ENCODE measurements at regions not wholly inside any gene's neighbourhood (a gene's known extent, or its start where the extent isn't known, plus 50 kb on each side); places are given as distances from the start of the nearest gene placed in this dataset.
"Not testable (repeated sequence)": the region's sequence is repeated elsewhere in the genome, so short reads cannot be mapped to it uniquely, and the experiment has no call there.

DNA sequence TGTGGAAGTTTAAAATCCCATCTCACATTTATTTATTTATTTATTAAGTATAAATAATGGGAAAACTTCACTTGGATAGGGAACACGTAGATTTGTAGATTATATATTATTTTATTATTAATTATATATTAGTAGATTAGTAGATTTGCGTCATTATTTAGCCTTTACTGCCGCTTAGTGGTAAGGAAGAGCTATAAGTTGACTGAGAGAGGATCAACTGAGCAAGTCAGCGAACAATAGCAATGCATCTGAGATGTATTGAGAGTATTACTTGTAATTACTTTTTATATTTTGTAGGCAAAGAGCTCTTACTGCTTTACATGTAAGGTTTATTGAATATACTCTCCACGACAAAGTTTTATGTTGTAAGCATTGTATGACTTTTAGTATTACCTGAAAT, 244.5 kb upstream of the ANKRD30A start:
- intact Hi-C loops (cut with micrococcal nuclease), result loop anchor here (1.0 kb wide), 1 partner anchor 1246 kb away; no protein-coding TSS in a partner anchor

DNA sequence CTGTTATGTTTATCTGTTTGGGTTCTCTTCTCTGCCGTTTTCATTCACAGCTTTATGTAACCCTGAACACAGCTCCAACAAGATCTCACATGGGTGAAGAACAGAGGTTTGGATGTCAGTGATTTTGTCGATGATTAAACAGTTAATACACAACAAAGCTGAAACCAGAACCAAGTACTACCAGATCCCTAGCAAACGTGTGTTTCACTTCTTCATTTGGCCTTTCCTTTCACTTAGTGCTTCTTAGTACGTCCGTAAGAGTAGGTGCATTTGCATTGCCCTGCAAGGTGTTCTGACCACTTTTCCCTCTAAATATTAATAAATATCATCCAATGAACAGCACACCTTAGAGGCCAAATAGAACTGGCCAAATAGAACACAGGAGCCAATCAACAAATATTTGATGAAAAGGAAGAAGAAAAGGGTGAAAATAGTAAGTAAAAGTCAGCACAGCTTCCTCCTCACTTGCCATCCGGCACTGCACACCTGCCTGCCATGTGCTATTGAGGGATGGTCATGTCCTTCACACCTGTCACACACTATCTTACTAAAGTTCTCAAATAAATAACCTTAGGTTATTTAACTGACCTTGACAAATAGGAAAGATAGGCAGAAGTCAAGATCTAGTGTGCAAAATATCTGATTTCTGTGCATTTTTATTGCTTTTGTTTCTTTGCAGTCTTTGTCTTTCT, 252.6 kb upstream of the ANKRD30A start:
- intact Hi-C loops (cut with micrococcal nuclease), result no loop called here

DNA sequence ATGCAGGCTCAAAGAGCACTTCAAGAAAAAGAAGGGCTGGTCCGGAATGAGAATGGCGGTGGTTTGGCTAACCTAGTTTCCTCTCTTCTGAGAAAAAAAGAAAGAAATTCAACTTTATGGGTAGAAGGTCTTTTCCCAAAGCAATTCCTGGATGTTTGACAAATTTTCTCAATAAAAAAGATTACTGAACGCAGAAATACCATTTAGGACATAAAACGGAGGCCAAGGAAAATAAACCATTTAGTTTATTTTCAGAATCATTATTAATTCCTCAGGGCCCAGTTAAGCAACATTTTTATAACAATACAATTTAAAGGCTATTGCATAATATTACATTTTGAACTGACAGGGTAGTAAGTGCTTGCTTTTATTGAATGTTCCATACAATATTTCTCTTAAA, 284.6 kb upstream of the ANKRD30A start:
- intact Hi-C loops (cut with micrococcal nuclease), result no loop called here

DNA sequence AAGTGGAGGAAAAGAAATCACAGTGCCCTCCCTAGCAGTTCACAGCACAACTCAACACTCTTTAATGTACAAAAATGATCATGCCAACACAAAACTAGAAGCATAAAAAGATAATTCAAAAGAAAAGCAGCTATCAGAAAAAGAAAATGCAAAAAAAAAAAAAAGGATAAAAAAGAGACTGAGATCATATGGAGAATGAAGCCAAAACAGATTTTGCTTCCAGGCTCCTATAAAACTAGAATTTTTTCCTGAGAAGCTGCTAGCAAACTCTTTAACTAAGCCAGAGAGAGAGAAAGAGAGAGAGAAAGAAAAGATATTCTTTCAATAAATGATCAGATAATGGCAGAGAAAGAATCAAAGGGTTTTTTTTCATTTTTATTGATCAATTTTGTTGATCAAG, 288.0 kb upstream of the ANKRD30A start:
- intact Hi-C loops (cut with micrococcal nuclease), result no loop called here

DNA sequence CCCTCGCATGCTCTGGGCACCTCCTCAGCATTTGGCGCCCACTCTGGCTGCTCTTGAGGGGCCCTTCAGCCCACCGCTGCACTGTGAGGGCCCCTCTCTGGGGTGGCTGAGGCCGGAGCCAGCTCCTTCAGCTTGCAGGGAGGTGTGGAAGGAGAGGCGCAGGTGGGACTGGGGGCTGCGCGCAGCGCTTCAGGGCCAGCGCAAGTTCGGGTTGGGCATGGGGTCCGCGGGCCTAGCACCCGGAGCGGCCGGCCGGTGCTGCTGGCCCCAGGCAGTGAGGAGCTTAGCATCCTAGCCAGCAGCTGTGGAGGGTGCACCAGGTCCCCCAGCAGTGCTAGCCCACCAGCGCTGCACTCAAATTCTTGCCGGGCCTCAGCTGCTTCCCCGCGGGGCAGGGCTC, 305.6 kb upstream of the ANKRD30A start:
- intact Hi-C loops (cut with micrococcal nuclease), result no loop called here

DNA sequence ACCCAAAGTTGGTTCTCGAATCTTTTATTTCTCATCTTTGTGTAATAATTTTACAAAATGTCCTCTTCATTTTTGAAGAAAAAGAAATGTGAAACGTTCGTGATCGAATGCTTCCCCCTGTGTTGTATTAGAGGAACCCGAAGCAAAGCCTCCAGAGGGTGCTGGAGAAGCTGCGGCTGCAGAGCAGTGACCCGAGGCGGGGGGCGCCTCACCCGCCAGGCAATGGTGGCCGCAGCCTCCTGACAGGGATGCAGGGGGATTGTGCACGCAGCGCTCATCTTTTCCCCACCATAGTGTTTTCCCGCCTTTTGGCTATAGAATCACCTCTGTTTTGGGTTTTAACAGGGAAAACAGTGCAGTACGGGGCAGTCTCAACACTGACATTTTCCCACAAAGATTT, 307.5 kb upstream of the ANKRD30A start:
- intact Hi-C loops (cut with micrococcal nuclease), result no loop called here

DNA sequence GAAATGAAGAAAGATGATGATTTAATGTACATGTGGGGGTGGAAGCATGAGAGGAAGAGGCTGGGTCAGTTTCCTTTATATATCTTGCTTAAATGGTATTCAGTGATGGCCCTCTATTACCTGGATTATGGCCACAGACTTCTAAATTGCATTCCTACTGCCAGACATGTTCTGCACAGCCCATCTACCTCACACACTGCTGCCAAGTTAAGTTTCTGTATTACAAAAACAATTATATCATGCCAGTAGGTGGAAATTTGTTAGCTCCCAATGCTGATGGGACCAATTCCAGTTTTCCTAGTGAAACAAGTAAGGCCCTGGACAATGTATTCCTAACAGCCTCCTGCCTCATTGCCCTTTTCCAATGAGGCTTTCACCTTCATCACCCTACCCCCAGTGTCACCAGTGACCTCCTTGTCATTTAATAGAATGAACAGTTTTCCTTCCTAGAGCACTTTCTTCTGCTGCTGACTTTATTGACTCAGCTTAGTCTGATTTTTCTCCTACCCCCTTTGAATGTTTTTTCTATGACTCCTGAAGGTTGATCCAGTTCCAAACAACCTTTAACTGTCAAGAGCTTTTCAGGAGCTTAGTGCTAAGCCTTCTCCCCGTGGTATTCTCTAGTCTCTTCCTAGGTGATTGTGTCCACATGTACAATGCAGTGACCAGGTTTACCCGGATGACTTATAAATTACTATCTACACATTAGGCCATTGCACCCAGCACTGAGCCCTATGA, 316.6 kb upstream of the ANKRD30A start:
- intact Hi-C loops (cut with micrococcal nuclease), result no loop called here

DNA sequence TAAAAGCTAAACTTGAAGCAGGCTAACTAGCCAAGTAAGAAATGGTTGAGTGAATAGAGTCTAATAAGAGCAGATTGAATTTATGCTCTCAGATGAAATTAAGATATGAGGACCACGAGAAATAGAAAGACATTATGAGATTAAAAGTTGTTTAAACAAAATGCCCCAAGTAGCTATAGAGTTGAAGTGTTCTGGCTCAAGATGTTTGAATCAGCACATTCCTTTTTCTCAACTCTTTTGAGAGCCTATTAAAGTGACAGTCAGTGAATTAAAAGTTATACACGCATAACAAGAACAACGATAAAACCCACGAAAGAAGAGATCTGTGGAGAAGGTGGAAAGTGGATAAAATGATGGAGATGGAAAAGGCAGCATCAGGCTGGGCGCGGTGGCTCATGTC, 322.2 kb upstream of the ANKRD30A start:
- intact Hi-C loops (cut with micrococcal nuclease), result no loop called here

DNA sequence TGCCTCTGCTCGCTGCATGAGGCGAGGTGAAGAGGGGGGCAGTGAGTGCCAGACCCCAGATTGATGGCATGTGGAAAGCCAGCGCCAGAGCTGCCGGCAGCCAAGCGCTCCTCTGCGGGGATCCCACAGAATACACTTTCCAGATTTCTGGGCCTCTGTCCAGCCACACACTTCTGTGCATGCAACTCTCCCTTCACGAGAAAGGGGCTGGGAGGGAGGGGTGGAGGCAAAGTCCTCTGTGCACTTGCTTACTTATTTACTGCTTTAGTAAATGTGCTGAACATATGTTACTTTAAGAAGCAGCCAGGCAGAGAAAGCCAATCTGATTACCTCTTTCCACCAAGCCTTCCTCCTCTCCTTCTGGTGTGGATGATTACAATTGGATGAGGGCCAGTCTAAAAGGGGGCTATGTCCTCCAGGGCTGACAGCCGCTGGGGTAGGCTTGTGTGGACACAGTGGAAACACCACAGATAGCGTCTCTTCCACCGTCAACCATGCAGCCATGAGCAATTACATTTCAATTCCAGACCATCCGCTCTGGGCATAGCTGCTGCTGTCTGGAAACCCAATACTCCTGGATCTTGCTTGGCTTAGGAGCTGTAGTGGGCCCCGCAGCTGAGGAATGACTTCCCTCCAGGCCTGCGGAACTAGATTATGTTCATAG, 322.8 kb upstream of the ANKRD30A start:
- intact Hi-C loops (cut with micrococcal nuclease), result no loop called here

DNA sequence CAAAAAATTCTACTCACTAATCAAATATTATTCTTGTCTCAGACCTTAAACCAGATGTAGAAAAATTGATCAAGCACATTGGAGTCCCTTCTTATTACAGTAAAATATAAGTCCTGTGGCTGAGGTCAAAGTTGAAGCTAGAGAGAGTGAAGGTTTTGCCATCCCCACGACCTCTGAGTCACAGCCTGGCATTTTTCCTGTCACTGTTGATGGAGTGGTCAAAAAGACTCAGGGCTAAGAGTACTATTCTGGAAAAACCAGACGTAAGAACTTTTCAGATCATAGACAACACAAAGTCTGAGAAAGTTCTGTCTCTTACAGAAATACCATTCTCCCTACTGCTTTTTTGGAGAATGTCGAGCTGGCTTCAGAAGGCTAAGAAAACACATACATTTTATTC, 323.7 kb upstream of the ANKRD30A start:
- intact Hi-C loops (cut with micrococcal nuclease), result no loop called here

DNA sequence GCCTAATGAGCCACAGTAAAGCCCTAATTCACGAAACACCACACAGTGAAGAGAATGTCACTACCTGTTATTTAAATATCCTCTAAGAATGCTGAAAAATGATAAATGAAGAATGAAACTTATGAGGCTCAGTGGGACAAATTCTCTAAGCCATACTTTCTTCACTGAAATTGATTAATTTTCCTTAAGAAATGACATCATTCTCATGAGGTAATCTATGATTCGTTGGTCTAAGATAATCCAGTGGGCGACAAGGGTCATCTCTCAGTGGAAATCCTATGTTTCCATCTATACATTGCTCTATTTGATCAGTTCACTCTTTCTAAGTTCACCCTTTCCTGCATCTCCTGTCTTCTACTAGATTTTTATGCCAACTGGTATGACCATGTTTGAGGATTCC, 330.4 kb upstream of the ANKRD30A start:
- intact Hi-C loops (cut with micrococcal nuclease), result no loop called here

DNA sequence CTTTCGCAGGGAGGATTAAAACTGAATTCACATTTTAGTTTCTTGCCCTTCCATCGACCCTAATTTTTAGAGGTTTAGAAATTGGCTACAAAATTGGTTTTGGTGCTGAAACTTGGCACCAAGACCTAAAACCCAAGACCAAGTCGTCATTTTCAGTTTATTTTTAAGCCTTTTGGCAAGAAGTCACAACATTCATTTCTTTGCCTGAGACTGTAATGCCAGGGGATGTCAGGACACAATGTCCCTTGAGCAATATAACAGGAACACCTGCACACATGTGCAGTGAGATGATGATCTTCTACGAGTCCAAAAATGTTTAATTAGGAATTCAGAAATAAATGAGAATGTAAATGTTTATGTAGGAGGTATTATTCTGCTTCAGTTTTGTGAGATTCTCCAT, 335.4 kb upstream of the ANKRD30A start:
- intact Hi-C loops (cut with micrococcal nuclease), result no loop called here

DNA sequence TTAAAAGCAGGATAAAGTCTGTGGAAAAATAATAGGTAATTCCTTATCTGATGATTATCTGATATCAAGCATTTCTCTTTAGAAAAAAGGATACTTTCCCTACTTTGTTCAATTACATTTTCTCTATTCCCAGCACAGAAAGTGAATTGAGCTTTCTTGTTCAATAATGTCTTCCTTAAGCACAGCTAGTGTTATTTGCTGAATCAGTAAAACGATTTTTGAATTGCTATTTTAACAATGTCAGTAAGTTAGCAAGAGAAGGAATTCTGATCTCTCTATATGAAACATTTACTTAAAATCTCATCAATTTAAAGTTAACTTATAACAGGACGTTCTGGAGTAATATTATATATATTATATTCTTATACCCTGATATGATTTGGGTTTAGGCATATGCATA, 337.2 kb upstream of the ANKRD30A start:
- intact Hi-C loops (cut with micrococcal nuclease), result no loop called here

DNA sequence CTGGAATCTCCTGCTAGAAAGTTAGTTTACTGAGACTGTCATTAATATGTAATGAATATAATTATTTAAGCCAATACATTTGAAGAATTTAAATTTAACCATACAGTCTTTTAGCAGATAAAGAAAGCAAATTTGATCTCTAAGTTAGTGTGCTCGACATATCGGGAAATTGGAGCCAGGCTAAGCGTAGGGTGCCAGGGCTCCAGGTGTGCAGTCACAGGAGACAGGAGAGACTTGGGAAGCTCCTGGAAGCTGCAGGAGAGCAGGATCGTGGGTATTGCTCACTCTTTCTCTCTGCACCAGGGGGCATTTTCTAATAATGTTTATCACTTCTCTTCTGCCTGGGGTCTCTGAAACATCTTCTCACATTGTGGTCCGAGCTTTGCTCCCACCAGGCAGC, 342.0 kb upstream of the ANKRD30A start:
- intact Hi-C loops (cut with micrococcal nuclease), result no loop called here

DNA sequence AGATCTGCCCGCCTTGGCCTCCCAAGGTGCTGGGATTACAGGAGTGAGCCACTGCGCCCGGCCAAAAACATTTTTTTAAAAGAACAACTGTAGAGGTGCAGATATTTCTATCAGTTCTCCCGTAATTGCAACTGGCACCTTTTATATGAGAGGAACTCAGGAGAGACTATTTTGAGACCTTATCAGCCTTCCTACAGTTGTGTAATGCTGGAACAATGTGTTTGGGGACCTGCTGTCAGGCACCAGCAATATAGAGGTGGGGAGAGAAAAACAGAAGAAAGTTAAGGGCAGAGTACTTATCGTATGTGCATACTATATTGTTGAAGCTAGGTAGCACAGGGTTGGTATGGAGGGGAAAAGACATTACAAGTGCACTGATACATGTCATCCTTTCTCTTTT, 343.8 kb upstream of the ANKRD30A start:
- intact Hi-C loops (cut with micrococcal nuclease), result no loop called here

DNA sequence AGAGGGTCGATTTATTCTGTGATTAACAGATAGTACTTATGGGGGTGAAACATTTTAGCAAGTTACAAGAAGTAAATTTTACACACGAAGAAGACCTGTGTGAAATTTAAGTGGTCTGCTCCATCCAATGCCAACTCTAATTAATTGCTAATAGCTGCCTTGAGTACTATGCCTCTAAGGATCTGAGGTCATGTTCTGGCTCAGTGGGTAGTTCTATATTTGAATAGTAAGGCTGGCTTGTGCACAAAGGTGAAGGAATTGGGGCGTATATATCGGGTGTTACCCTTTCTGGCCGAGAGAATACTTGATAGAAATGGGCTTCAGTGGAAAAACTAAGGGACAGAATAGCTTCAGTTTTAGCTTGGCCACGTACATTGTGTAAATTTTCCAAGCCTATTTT, 345.2 kb upstream of the ANKRD30A start:
- intact Hi-C loops (cut with micrococcal nuclease), result no loop called here

DNA sequence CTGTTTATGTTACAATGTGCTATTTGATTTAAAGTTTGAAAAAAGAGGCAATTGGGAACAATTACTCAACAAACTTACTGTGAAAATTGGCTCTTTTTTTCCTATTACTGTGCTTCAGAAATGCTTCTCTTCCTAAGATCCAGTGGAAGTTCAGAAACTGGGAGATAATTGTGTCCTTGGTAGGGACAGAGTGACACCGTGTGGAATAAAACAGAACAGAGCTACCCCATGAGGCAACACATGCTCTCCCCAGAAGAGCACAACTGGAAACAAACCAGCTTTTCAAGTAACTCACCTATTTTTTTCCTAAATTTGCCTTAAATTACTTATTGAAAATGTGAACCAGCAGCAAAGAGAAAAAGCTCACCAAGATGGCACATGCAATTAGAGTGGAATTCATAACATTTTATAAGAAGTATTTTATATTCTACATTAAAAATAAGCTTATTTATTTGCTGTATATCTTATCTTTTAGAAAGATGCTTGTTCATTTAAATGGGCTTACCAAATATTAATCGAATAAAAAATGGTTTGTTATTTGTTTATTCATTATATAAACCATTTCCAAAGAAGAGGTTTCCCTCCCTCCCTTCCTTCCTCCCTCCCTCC, 346.1 kb upstream of the ANKRD30A start:
- intact Hi-C loops (cut with micrococcal nuclease), result no loop called here

DNA sequence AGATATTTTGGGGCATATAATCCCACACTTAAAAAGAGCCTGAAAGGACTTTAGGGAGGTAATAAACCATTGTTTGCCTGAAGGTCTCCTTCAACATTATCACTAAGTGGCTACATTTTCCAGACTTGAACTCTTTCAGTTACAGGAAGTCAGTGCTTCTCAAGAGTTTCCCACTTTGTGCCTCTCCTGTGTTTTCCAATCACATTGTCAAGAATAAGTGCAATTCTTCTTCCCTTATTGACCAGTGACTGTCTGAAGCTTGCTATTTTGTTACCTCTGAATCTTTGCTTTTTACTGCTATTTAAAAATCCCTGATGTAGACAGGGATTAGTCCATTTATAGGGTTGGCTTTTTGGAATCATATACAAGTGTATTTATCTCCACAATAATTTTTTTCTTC, 346.7 kb upstream of the ANKRD30A start:
- intact Hi-C loops (cut with micrococcal nuclease), result no loop called here

DNA sequence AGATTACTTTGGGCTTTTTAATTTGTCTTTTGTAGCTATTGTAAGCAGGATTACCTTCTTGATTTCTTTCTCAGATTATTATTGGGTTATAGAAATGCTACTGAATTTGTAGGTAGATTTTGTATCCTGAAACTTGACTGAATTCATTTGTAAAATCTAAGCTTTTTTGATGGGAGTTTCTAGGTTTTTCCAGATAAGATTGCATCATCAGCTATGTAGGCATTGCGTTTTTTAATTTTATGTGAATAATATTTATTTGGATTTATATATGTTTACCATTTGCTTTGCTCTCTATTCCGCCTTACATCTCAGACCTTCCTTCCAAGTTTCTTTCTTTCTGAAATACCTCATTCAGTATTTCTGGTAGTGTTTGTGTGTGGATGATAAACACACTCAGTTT, 351.7 kb upstream of the ANKRD30A start:
- intact Hi-C loops (cut with micrococcal nuclease), result no loop called here

DNA sequence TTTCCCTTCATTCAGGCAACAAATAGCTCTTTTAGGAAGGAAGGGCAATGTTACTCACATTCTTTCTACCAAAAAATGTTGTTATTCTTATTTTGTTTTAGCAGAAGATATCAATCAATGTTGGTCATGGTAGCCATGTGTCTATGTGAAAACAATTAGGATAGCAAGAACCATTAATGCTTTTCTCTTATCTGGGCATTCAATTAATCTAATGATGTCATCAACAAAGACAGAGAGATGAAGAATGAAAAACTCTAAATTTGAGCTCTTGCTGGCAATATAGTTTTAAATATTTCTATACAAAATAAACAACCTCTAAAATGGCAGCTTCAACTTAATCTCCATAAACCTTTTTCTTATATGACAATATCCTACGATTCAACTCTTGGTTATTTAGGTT, 353.7 kb upstream of the ANKRD30A start:
- intact Hi-C loops (cut with micrococcal nuclease), result no loop called here

DNA sequence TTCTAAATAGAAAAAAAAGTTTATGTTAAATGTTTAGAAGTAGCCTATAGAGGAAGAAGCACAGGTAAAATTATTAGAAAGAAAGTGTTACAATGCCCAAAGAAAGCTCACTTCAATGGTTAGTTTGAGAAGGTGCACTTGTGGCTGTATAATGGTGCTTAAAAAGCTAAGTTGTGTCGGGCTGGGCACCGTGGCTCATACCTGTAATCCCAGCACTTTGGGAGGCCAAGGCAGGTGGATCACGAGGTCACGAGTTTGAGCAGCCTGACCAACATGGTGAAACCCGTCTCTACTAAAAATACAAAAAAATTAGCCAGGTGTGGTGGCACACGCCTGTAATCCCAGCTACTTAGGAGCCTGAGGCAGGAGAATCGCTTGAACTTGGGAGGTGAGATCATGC, 355.7 kb upstream of the ANKRD30A start:
- intact Hi-C loops (cut with micrococcal nuclease), result not testable (repeated sequence)

DNA sequence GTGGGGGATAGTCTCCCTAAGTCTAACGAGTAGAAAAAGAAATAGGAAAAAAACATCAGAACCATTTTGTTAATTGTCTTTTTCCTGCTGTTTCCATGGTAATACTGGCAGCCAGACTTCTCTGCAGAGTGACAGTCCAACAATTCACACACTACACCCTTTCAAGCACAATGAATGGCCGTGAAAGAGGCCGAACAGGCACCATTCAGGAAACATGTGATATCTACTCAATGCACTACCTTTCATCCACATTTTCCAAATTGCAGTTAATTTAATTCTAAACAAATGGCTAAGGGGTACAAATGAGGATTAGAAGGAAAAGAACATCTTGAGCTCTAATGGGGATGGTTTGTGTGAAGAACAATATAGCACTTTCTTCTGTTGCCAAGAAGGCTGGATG, 358.5 kb upstream of the ANKRD30A start:
- intact Hi-C loops (cut with micrococcal nuclease), result no loop called here

All from T-helper 1 cell treated with Interleukin-12 subunit alpha and Interleukin-12 subunit beta and Interleukin-4 antibody, amounts not matched to agents 30 ng/mL and 1 ng/mL, for 36 hours (primary cell).